Umbilical cord (tissue), 1 donor: ENCODE measurements at regions not wholly inside any gene's neighbourhood (a gene's known extent, or its start where the extent isn't known, plus 50 kb on each side); places are given as distances from the start of the nearest gene placed in this dataset.

Experiments
- DNase-seq: peaks from one replicate; pipeline ENCODE4 v3.0.0-alpha.2; 2015; ENCODE audit warnings: low spot score

DNA sequence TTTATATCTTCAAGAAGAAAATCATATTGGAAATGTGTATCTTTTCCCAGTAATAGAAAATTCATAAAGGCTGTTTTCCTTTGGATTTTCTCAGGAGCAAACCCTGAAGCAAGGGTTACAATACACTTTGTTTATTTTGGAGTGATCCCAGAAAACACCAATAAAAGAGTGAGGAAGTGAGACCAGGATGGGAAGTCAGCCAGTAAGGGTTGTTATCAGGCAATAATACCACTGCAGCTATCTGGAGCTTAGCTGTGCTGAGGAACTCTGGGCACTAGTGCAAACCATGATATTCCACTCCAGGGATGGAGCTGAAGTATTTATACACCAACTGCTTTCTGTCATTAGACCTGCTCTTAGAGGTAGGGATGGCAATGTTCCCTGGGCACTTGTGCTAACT, 1002.3 kb downstream of the FLRT2 start:
- no peak for DNase-seq

GRCh38 chr14:86530457-86530856, 1000.5 kb downstream of the FLRT2 start:
- no peak for DNase-seq

GRCh38 chr14:86527312-86527711, 997.4 kb downstream of the FLRT2 start:
- DNase-seq = no peak

DNA sequence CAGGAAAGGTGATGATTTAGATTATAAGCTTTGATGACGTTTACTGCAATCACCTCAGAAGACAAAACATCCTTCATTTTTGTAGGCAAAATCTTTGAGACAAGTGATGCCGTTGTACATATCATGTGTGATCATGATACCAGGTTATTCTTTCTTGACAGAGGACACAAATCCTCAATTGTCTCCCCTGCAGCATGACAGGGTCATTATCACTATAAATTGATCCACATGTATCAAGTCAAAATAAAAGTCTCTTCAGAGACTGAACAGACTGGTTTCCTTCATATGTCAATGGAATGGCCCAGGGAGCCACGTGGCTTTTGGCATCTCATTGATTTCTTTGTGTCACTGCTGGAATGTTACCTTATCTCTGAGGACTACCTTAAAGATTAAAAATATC, 995.7 kb downstream of the FLRT2 start:
- DNase-seq = no peak

DNA sequence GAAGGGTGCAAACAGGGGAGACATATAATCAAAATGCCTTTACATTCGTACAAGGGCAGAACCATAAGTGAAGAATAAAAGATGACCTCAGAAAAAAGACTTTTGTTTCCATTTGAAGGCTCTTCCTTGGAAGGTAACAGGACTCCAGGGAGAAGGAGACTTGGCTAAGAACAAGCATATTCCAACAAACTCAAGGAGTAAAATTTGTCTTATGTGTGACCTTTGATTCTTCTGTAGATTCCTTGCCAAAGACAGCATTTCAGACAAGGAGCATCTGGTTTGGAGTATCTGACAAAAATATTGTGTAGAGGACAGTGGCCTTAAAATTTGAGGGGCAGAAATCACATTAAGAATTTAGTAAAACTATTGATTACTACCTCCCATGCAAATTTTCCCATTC, 991.9 kb downstream of the FLRT2 start:
- no peak for DNase-seq

GRCh38 chr14:86521031-86521730, 991.2 kb downstream of the FLRT2 start:
- DNase-seq = no peak

GRCh38 chr14:86518298-86518697, 988.4 kb downstream of the FLRT2 start:
- no peak for DNase-seq

- no peak for DNase-seq
These were observed 985.3 kb downstream of the FLRT2 start for GRCh38 chr14:86515195-86515594.

- DNase-seq = no peak
These were observed 983.6 kb downstream of the FLRT2 start for GRCh38 chr14:86513564-86513963.

GRCh38 chr14:86513056-86513455, 983.1 kb downstream of the FLRT2 start:
- DNase-seq = no peak

DNA sequence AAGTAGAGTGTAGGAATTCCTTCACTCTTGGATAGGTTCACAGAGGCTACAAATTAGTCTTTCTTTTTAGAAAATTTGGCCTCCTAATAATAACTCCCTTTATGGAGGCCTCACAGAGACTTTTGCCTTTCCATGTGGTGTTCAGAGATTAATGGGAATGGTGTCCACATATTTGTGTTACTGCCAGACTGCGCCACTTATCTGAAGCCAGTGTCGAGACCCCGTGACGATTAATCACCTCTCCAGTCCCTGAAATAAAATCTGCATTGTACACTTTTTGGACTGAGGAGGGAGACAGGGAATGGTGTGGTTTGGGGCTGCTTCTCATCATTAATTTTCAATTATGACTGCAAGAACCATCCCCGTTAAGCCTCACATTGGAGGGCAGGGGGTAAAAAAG, 980.5 kb downstream of the FLRT2 start:
- no peak for DNase-seq

- no peak for DNase-seq
These were observed 975.9 kb downstream of the FLRT2 start for GRCh38 chr14:86505808-86506207.

- DNase-seq = no peak
These were observed 971.7 kb downstream of the FLRT2 start for GRCh38 chr14:86501611-86502010.

DNA sequence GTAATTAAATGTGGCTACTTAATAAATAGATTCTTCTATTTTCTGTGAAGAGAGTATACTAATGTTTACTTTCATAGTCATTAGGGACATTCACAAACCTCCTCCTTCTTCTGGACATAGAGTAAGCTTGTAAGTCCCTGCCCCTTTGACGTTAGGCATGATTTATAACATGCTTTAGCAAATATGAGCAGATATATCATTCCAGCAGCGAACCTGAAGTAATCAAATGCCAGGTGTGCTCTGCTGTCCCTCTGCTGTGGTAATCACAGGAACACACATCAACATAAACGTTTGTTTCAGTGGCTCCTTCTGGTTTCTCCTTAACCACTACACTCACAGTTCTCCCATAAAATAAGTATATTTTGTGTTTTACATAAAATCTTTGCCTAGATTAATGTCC, 961.8 kb downstream of the FLRT2 start:
- DNase-seq = no peak

DNA sequence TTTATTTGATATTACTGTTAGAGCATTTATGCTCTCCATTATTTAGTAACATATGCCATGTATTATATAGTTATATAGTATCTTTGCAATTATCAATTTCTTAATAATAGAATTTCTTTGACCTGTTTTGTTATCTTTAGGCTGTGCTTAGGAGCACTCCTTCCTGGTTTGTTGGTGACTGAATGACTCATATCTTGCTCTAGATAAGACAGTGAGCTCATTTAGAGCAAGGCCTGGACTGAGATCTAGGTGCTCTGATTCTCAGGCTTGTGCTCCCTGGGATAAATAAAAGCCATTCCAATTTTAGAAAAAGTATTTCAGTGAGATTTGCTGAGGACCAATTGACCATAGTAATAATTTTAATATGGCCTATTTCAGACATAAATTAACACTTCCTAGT, 951.2 kb downstream of the FLRT2 start:
- no peak for DNase-seq

- no peak for DNase-seq
These were observed 934.4 kb downstream of the FLRT2 start for GRCh38 chr14:86464341-86464740.

GRCh38 chr14:86462193-86462753, 932.3 kb downstream of the FLRT2 start:
- no peak for DNase-seq

DNA sequence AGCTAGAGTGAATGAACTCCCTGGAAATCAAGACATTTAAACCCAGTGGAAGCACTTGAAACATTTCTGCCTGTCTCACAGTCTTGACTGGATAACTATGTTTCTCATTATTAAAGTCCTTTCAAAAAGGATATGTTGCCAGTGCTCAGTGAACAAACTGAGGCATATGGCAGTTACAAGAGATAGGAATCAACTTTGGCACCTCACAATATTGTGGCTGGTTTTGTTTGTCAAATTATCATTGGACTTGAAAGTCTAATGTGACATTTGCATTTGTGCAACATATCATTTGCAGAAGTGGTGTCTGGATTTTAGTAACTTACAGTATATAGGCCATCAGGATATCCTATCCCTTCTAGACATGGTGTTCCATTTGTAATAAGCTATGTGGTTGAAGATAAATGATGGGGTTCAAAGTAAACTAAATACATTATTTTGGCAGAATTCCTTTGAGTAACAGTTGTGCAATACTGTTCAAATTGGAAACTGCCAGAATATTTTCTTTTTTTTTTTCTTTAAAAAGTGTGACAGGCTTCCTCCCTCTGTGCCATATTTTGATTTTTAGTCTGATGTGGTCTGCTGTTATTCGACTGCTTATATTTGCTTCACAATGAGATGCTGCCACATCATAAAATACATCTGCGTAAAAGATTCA, 927.7 kb downstream of the FLRT2 start:
- DNase-seq = no peak

GRCh38 chr14:86450085-86450484, 920.1 kb downstream of the FLRT2 start:
- DNase-seq = peak; percentile 18

- DNase-seq = no peak
These were observed 912.2 kb downstream of the FLRT2 start for GRCh38 chr14:86442135-86442534.

GRCh38 chr14:86430853-86431252, 900.9 kb downstream of the FLRT2 start:
- no peak for DNase-seq

GRCh38 chr14:86423214-86423613, 893.3 kb downstream of the FLRT2 start:
- no peak for DNase-seq

DNA sequence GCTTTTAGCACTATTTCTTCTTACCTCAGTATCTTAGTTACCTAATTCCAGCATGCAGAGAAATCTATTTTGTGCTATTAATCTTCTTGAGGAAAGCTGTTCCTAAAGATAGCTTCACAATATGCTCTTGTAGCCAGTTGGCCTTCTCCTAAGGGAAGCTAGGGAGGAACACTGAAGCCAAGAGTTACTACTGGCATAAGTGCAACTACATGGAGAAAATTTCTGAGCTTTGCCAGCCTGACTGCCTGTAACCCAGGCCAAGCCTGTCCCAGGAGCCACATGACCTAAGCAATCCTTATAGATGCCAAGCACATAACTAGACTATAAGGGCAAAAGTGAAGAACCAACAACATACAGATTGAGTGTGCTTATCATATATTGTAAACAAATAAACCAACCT, 890.2 kb downstream of the FLRT2 start:
- no peak for DNase-seq
